T-helper 2 cell treated with Interferon-gamma antibody and Interleukin-4, amounts not matched to agents 5 μg/mL and 100 μg/mL, for 36 hours (primary cell): ENCODE measurements at regions not wholly inside any gene's neighbourhood (a gene's known extent, or its start where the extent isn't known, plus 50 kb on each side); places are given as distances from the start of the nearest gene placed in this dataset.
"Not testable (repeated sequence)": the region's sequence is repeated elsewhere in the genome, so short reads cannot be mapped to it uniquely, and the experiment has no call there.

Experiments
- DNase-seq: peaks from one replicate; pipeline ENCODE4 v3.0.0; 2021; ENCODE audit warnings: low spot score
- H3K27ac Mint-ChIP-seq: one replicate; pipeline ENCODE4 v1.8.0; 2021; ENCODE audit warnings: mild to moderate bottlenecking, mixed read lengths
- H3K27me3 Mint-ChIP-seq: one replicate; pipeline ENCODE4 v1.8.0; 2021; ENCODE audit warnings: low read depth, mixed read lengths
- H3K36me3 Mint-ChIP-seq: one replicate; pipeline ENCODE4 v1.8.0; 2021; ENCODE audit warnings: low read depth, mixed read lengths
- H3K4me1 Mint-ChIP-seq: one replicate; pipeline ENCODE4 v1.8.0; 2021; ENCODE audit warnings: low read depth, mixed read lengths
- H3K4me3 Mint-ChIP-seq: one replicate; pipeline ENCODE4 v1.8.0; 2022; ENCODE audit warnings: mild to moderate bottlenecking, moderate library complexity, mixed read lengths
- H3K9me3 Mint-ChIP-seq: one replicate; pipeline ENCODE4 v1.8.0; 2021; ENCODE audit warnings: mixed read lengths

GRCh38 chr3:145333427-145333826 is 827.6 kb downstream of the PLOD2 start:
- H3K36me3 Mint-ChIP-seq, H3K4me3 Mint-ChIP-seq, H3K27ac Mint-ChIP-seq, DNase-seq, H3K27me3 Mint-ChIP-seq, H3K4me1 Mint-ChIP-seq: not testable (repeated sequence)
- H3K9me3 Mint-ChIP-seq, result peaks cover 15% of the 10 kb centered on the region

DNA sequence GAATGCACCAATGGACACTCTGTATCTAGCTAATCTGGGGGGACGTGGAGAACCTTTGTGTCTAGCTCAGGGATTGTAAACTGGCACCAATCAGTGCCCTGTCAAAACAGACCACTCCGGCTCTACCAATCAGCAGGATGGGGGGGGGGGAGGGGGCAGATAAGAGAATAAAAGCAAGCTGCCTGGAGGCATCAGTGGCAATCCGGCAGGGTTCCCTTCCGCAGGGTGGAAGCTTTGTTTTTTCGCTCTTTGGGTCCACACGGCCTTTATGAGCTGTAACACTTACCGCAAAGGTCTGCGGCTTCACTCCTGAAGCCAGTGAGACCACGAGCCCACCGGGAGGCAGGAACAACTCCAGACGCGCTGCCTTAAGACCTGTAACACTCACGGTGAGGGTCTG is 827.1 kb downstream of the PLOD2 start:
- H3K27me3 Mint-ChIP-seq, result no peaks in the 10 kb centered on the region
- H3K36me3 Mint-ChIP-seq, result no peaks in the 10 kb centered on the region

DNA sequence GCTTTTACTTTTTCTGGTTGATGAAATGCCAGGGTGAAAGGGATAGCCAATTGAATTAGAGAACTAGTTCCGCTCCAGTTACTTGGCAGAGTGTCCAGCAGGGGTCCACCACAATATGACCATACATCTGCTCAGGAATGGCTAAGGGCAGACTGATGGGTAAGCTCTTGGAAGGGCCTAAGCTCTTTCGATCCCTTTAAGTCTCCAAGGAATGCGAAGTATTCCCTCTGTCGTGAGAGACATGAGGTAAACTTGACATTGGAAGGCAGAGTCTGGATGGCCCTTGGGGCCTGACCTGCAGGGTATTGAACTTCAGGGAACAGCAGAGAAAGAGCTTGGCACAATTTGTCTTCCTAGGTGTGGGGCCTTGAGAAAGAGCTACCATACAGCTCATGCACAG is 805.8 kb downstream of the PLOD2 start:
- H3K4me1 Mint-ChIP-seq, result no peaks in the 10 kb centered on the region
- no peak overlapping the region for H3K4me3 Mint-ChIP-seq
- H3K9me3 Mint-ChIP-seq, result peaks cover 35% of the 10 kb centered on the region
- no peak overlapping the region for H3K27ac Mint-ChIP-seq
- no peaks in the 10 kb centered on the region for H3K27me3 Mint-ChIP-seq
- no peaks in the 10 kb centered on the region for H3K36me3 Mint-ChIP-seq
- DNase-seq, result no peak

More for the DNA sequence above, 827.1 kb downstream of the PLOD2 start:
- DNase-seq, result no peak
- Mint-ChIP-seq H3K4me3 (no peak overlapping the region), H3K4me1 (no peaks in the 10 kb centered on the region), H3K9me3 (peaks cover 15% of the 10 kb centered on the region), H3K27ac (no peak overlapping the region)

DNA sequence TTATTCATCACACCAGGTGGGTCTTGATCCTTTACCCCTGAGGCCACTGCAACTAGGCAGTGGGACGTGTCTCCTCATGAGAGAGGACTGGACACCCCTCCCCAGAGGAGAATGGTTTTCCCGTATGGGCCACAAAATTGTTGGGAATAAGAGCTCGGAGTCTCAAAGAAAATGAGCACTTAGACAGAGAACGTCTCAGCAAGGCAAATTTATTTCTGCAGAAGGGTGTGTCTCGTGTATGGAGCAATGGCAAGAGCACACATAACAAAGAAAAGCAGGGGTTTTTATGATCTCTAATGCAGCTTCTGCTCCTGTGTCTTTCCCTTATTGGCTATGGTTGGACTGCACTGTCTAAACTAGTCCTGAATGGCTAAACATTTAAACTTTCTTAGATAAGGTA is 803.5 kb downstream of the PLOD2 start:
- H3K27me3 Mint-ChIP-seq, result no peaks in the 10 kb centered on the region
- peaks cover 35% of the 10 kb centered on the region for H3K9me3 Mint-ChIP-seq
- DNase-seq, result no peak
- no peak overlapping the region for H3K27ac Mint-ChIP-seq
- no peak overlapping the region for H3K4me3 Mint-ChIP-seq
- H3K4me1 Mint-ChIP-seq, result no peaks in the 10 kb centered on the region
- no peaks in the 10 kb centered on the region for H3K36me3 Mint-ChIP-seq

GRCh38 chr3:145359040-145359439 is 801.9 kb downstream of the PLOD2 start:
- Mint-ChIP-seq H3K4me3 (no peak overlapping the region), H3K9me3 (peaks cover 30% of the 10 kb centered on the region), H3K27ac (no peak overlapping the region), H3K36me3 (no peaks in the 10 kb centered on the region), H3K27me3 (no peaks in the 10 kb centered on the region), H3K4me1 (no peaks in the 10 kb centered on the region)
- DNase-seq, result no peak

GRCh38 chr3:145368748-145369147 is 792.2 kb downstream of the PLOD2 start:
- H3K27ac Mint-ChIP-seq, result no peak overlapping the region
- no peaks in the 10 kb centered on the region for H3K4me1 Mint-ChIP-seq
- no peak for DNase-seq
- H3K9me3 Mint-ChIP-seq, result peaks cover 13% of the 10 kb centered on the region
- no peak overlapping the region for H3K4me3 Mint-ChIP-seq
- no peaks in the 10 kb centered on the region for H3K27me3 Mint-ChIP-seq
- H3K36me3 Mint-ChIP-seq, result no peaks in the 10 kb centered on the region

GRCh38 chr3:145370870-145371269 is 790.1 kb downstream of the PLOD2 start:
- Mint-ChIP-seq H3K4me1 (no peaks in the 10 kb centered on the region), H3K27ac (no peak overlapping the region), H3K27me3 (no peaks in the 10 kb centered on the region), H3K4me3 (no peak overlapping the region), H3K9me3 (peaks cover 10% of the 10 kb centered on the region), H3K36me3 (no peaks in the 10 kb centered on the region)
- no peak for DNase-seq

DNA sequence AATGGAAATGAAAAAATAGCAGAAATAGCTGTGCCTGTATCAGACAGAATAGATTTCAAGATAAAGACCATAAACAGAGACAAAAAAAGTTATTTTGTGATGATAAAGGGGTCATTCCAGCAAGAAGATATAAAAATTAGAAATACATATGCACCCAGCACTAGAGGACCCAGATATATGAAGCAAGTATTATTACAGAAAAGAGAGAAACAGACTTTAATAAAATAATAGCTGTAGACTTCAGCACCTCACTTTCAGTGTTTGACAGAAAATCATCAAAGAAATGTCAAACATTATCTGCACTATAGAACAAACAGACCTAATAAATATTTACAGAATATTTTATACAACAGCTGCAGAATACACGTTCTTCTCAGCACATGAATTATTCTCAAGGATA is 783.7 kb downstream of the PLOD2 start:
- no peak overlapping the region for H3K4me3 Mint-ChIP-seq
- peaks cover 11% of the 10 kb centered on the region for H3K9me3 Mint-ChIP-seq
- H3K36me3 Mint-ChIP-seq, result no peaks in the 10 kb centered on the region
- H3K27ac Mint-ChIP-seq, result no peak overlapping the region
- DNase-seq, result no peak
- H3K4me1 Mint-ChIP-seq, result no peaks in the 10 kb centered on the region
- no peaks in the 10 kb centered on the region for H3K27me3 Mint-ChIP-seq

- no peak for DNase-seq
- Mint-ChIP-seq H3K9me3 (peaks cover 9% of the 10 kb centered on the region), H3K4me3 (no peak overlapping the region), H3K36me3 (no peaks in the 10 kb centered on the region), H3K27ac (no peak overlapping the region), H3K4me1 (no peaks in the 10 kb centered on the region), H3K27me3 (no peaks in the 10 kb centered on the region)
These were observed 777.6 kb downstream of the PLOD2 start for GRCh38 chr3:145383416-145383815.

GRCh38 chr3:145384307-145384706 is 776.7 kb downstream of the PLOD2 start:
- Mint-ChIP-seq H3K4me3 (no peak overlapping the region), H3K27ac (no peak overlapping the region), H3K27me3 (no peaks in the 10 kb centered on the region), H3K36me3 (no peaks in the 10 kb centered on the region), H3K9me3 (peaks cover 4% of the 10 kb centered on the region), H3K4me1 (no peaks in the 10 kb centered on the region)
- no peak for DNase-seq

DNA sequence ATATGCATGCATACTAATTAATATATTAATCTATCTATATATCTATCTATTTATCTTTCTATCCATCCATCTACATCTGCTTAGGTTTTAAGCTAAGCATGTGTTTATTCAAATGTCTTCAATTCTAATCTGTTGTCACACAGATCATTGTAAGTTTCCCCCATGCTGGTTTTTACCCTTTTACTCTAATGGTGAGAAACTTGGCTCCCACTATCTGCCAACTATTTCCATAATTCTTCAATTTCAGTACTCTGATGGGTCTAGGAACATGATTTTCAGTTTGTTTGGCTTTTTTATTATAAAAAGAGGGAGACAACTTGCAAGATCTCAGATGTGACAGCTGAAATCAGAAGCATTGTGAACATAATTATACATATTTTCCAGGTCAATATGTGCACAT is 773.8 kb downstream of the PLOD2 start:
- Mint-ChIP-seq H3K36me3 (no peaks in the 10 kb centered on the region), H3K4me3 (no peak overlapping the region), H3K27me3 (no peaks in the 10 kb centered on the region), H3K4me1 (no peaks in the 10 kb centered on the region), H3K9me3 (peaks cover 4% of the 10 kb centered on the region), H3K27ac (no peak overlapping the region)
- no peak for DNase-seq

DNA sequence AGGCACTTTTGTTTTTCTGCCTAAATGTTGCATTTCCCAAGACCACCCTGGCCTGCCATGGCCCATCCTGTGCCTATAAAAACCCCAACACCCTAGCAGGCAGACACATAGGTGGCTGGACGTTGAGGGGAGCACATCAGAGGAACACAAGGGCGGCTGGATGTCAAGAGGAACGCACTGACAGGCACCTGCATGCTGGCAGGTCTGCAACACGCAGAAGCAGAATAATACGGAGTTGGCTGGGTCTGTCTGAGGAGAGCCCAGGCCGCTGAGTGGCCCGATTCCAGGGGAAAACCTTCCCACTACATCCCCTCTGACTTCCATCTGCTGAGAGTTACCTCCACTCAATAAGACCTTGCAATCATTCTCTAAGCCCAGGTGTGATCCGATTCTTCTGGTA is 765.6 kb downstream of the PLOD2 start:
- H3K27ac Mint-ChIP-seq, result no peak overlapping the region
- H3K36me3 Mint-ChIP-seq, result no peaks in the 10 kb centered on the region
- no peaks in the 10 kb centered on the region for H3K4me1 Mint-ChIP-seq
- H3K9me3 Mint-ChIP-seq, result peaks cover 3% of the 10 kb centered on the region
- H3K27me3 Mint-ChIP-seq, result no peaks in the 10 kb centered on the region
- H3K4me3 Mint-ChIP-seq, result no peak overlapping the region
- no peak for DNase-seq

GRCh38 chr3:145411605-145412004 is 749.4 kb downstream of the PLOD2 start:
- H3K4me1 Mint-ChIP-seq, result no peaks in the 10 kb centered on the region
- H3K9me3 Mint-ChIP-seq, result peaks cover 14% of the 10 kb centered on the region
- no peaks in the 10 kb centered on the region for H3K36me3 Mint-ChIP-seq
- no peak overlapping the region for H3K4me3 Mint-ChIP-seq
- H3K27ac Mint-ChIP-seq, result no peak overlapping the region
- no peaks in the 10 kb centered on the region for H3K27me3 Mint-ChIP-seq
- no peak for DNase-seq

GRCh38 chr3:145417678-145418077 is 743.3 kb downstream of the PLOD2 start:
- H3K4me3 Mint-ChIP-seq, result no peak overlapping the region
- no peak overlapping the region for H3K27ac Mint-ChIP-seq
- DNase-seq, result no peak
- no peaks in the 10 kb centered on the region for H3K27me3 Mint-ChIP-seq
- H3K4me1 Mint-ChIP-seq, result no peaks in the 10 kb centered on the region
- peaks cover 12% of the 10 kb centered on the region for H3K9me3 Mint-ChIP-seq
- no peaks in the 10 kb centered on the region for H3K36me3 Mint-ChIP-seq

DNA sequence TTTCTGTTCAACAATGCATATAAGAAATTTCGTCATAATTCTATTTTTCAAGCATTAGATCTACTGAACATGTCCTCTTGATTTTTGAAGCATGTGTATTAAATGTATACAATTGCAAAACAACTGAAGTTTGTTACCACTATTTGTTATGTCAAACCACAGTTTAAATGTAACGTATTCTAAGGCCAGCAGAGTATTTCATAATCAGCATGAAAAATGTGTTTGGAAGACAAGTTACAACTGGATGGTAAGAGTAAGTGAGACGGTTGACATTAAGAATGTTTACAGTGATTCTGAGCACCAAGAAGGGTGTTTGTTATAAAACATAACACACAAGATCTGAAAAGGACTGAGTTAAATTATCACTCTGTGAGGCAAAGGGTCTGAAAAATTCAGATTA is 738.4 kb downstream of the PLOD2 start:
- Mint-ChIP-seq H3K27me3 (no peaks in the 10 kb centered on the region), H3K4me1 (no peaks in the 10 kb centered on the region), H3K4me3 (no peak overlapping the region), H3K9me3 (peaks cover 8% of the 10 kb centered on the region), H3K36me3 (no peaks in the 10 kb centered on the region), H3K27ac (no peak overlapping the region)
- no peak for DNase-seq
